GM12892 (cell line): ENCODE measurements at regions not wholly inside any gene's neighbourhood (a gene's known extent, or its start where the extent isn't known, plus 50 kb on each side); places are given as distances from the start of the nearest gene placed in this dataset.

Experiments used
- POLR2A ChIP-seq: IDR thresholded peaks from 2 replicates; pipeline ENCODE4 v1.6.1; 2011; ENCODE audit warnings: low read depth, low read length, control low read depth
- POLR2AphosphoS5 ChIP-seq: IDR thresholded peaks from 2 replicates; pipeline ENCODE4 v1.6.1; 2011; ENCODE audit warnings: low read depth, low read length, control low read depth
- TAF1 ChIP-seq: IDR thresholded peaks from 2 replicates; pipeline ENCODE4 v1.6.1; 2011; ENCODE audit warnings: low read depth, mild to moderate bottlenecking, control low read depth, low read length, borderline replicate concordance

DNA sequence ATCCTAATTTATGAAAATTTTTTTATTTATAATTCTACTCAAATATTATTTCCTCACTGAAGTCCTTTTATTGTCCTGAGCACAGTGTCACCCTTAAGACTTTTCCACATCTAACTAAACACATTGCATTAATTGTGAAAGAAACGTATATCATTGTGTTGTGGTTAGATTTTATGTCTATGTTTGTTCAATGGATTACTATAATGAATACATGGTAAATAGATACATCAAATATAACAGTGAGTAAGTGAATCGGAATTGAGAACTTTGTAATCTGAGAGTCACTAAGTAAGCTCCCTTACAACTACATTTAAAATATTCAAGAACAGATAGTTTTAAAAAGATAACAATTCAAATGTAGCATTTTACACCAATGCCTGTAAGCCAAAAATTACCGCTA lies 417.6 kb upstream of the PCDH20 start:
- TF ChIP-seq TAF1 (no peak), POLR2AphosphoS5 (no peak), POLR2A (no peak)
